Prostate gland (tissue), 2 donors: ENCODE measurements at regions not wholly inside any gene's neighbourhood (a gene's known extent, or its start where the extent isn't known, plus 50 kb on each side); places are given as distances from the start of the nearest gene placed in this dataset.

Source experiments
- DNase-seq: peaks from one replicate; pipeline ENCODE4 v3.0.0-alpha.2; 2019; ENCODE audit warnings: low spot score
- H3K27ac ChIP-seq, 2 donors: fragments of 200-600 bp; sonication (generic); 2 replicates each; pipeline ENCODE4 v1.5.1; 2017 to 2019
- H3K27me3 ChIP-seq: fragments of 200-600 bp; sonication (generic); replicated peaks from 2 replicates; pipeline ENCODE4 v1.5.1; 2019; ENCODE audit not compliant: insufficient read depth
- H3K36me3 ChIP-seq, 2 donors: fragments of 200-600 bp; sonication (generic); 1 replicate in 1 of 2; 2 replicates in 1 of 2; pipeline versions ENCODE4 v1.5.1 to v1.8.1; 2017 to 2019
- H3K4me1 ChIP-seq: fragments of 200-600 bp; sonication (generic); replicated peaks from 2 replicates; pipeline ENCODE4 v1.5.1; 2019
- H3K4me3 ChIP-seq, 2 donors: fragments of 200-600 bp; sonication (generic); 2 replicates each; pipeline ENCODE4 v1.5.1; 2017 to 2019
- H3K9me3 ChIP-seq: fragments of 200-600 bp; sonication (generic); 2 replicates; pipeline ENCODE4 v1.5.1; 2017
- POLR2A ChIP-seq: fragments of 450-650 bp; IDR thresholded peaks from one replicate; pipeline ENCODE4 v1.6.1; 2016; ENCODE audit warnings: antibody characterized with exemption, mild to moderate bottlenecking
- POLR2AphosphoS5 ChIP-seq: sonication (generic); formaldehyde crosslinking; IDR thresholded peaks from one replicate; pipeline ENCODE4 v1.6.1; 2017; ENCODE audit warnings: antibody characterized with exemption
- WGBS: methylation state at CpG from one replicate; pipeline ENCODE4 v1.1.5; 2018; 5-methylcytosine and 5-hydroxymethylcytosine counted together
- intact Hi-C: fragments of 100-400 bp; cut with DNase I; formaldehyde crosslinking; loops from one replicate; pipeline ENCODE4 v1.14.2; 2022
- TF ChIP-seq, protein P1 (sequence below), 4 experiments: fragments of 200-600 bp in 2 of 4; fragments of 450-650 bp in 2 of 4; sonication (generic) in 2 of 4; IDR thresholded peaks; 1 replicate in 3 of 4; 2 replicates in 1 of 4; pipeline ENCODE4 v1.5.1; 2016 to 2019; ENCODE audit warnings: antibody characterized with exemption in 4 of 4, mild to moderate bottlenecking in 2 of 4, moderate library complexity in 2 of 4

DNA sequence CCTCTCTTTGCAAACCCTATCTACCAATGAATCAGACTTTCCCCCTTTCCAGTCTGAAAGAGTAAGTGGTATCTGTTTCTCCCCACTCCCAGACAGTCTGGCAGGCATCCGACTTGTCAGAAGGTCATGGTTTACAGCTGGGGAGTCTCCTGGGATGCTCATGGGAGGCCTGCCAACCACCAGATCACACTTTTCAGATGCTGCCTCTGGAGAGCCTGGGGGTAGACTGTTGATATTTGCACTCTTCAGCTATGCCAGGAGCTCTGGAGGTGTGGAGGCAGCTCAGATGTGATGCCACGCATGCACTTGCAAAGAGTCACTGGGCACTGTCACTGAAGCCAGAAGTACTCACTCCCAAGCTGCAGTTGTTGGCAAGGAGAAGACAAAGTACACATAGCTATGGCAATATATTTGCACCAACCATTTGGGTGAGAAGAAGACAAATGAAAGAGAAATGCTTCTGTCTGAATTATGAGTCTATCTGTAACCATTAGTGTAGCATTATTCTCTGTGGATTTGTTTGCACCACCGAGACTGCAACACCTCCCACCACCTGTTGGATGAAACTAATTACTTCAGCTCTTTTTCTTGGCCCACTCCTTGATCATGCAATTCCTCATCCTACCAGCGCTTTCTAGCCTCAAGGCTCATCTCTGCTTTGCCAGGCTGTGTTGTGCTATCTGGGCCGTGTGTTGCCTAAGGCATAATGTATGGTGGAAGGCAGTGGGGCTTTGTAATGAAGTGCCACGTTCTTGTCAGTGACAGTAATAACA, 133.0 kb upstream of the SPAG17 start:
- Histone ChIP-seq H3K27me3 (no peaks in the 10 kb centered on the region), H3K36me3 (no peaks in the 10 kb centered on the region), H3K9me3 (no peaks in the 10 kb centered on the region), H3K27ac (no peak overlapping the region), H3K4me3 (no peak overlapping the region), H3K4me1 (no peaks in the 10 kb centered on the region)
- intact Hi-C loops, result no loop called here
- TF ChIP-seq, protein P1, sequence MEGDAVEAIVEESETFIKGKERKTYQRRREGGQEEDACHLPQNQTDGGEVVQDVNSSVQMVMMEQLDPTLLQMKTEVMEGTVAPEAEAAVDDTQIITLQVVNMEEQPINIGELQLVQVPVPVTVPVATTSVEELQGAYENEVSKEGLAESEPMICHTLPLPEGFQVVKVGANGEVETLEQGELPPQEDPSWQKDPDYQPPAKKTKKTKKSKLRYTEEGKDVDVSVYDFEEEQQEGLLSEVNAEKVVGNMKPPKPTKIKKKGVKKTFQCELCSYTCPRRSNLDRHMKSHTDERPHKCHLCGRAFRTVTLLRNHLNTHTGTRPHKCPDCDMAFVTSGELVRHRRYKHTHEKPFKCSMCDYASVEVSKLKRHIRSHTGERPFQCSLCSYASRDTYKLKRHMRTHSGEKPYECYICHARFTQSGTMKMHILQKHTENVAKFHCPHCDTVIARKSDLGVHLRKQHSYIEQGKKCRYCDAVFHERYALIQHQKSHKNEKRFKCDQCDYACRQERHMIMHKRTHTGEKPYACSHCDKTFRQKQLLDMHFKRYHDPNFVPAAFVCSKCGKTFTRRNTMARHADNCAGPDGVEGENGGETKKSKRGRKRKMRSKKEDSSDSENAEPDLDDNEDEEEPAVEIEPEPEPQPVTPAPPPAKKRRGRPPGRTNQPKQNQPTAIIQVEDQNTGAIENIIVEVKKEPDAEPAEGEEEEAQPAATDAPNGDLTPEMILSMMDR (IDR thresholded peaks at IDR 0.05), result no peak
- no peak for TF ChIP-seq POLR2AphosphoS5
- no peak for TF ChIP-seq POLR2A
- 67% methylated on average over 6 of the region's 6 CpGs for WGBS
- no peak for DNase-seq

DNA sequence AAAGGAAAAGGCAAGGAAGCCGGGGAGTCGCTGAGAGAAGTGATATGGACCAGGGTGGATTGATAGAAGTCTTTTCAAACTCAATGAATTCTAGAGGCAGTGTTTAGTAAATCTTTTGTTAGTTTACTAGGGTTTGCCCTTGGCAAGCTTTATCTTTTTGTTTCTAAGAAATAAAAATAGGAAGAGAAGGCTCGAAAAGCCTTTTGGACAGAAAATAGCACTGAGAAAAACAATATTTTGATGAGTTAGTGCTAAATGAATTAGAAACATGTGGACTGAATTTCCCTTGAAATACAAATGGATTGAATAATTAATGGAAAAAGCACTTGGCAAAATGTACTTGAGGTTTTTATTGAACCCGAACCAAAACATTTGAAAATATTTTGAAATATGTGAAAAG, 121.8 kb upstream of the SPAG17 start:
- intact Hi-C loops, result no loop called here
- Histone ChIP-seq H3K9me3 (no peaks in the 10 kb centered on the region), H3K4me3 (no peak overlapping the region), H3K27ac (no peak overlapping the region), H3K4me1 (no peaks in the 10 kb centered on the region), H3K27me3 (no peaks in the 10 kb centered on the region), H3K36me3 (no peaks in the 10 kb centered on the region)
- 89% methylated on average over 4 of the region's 4 CpGs for WGBS
- DNase-seq, result no peak
- no peak for TF ChIP-seq POLR2A
- TF ChIP-seq, protein P1 (IDR thresholded peaks at IDR 0.05), result no peak
- no peak for TF ChIP-seq POLR2AphosphoS5

DNA sequence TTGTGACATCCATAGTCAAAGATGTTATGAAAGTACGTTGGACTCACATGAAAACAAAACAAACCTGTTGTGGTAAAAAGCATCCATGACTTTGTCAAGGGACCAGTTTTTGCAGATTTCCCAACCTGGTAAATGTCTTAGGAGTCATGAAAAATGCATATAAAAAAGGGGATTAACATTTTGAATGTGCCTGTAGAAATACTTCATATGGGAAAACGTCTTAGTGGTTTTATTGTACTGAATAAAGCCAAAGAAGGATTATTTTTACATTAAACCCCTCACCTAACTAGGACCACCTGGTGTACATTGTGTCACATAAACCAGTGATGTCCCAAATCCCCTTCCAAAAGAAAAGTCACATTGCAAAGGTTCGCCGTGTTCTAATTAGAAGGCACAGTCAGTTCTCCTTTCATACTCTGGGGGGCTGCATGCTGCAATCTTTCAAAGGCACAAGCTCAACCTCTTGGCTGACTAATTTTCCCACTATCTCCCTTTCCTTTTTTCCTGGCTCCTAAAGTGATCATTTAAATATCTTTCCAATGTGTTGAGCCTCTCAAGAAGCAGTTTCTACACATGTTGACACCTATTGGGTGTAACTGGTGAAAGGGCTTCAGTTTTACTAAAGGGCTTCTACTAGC, 119.8 kb upstream of the SPAG17 start:
- intact Hi-C loops, result loop anchor here (5.0 kb wide), 1 partner anchor 682 kb away; the partner anchor contains the start of gene TBX15
- WGBS, result 35% methylated on average over 4 of the region's 4 CpGs
- Histone ChIP-seq H3K27me3 (no peaks in the 10 kb centered on the region), H3K27ac (no peak overlapping the region), H3K4me3 (no peak overlapping the region), H3K9me3 (no peaks in the 10 kb centered on the region), H3K36me3 (no peaks in the 10 kb centered on the region), H3K4me1 (no peaks in the 10 kb centered on the region)
- DNase-seq, result no peak
- TF ChIP-seq, protein P1 (IDR thresholded peaks at IDR 0.05), result no peak
- TF ChIP-seq POLR2AphosphoS5 (no peak), POLR2A (no peak)

DNA sequence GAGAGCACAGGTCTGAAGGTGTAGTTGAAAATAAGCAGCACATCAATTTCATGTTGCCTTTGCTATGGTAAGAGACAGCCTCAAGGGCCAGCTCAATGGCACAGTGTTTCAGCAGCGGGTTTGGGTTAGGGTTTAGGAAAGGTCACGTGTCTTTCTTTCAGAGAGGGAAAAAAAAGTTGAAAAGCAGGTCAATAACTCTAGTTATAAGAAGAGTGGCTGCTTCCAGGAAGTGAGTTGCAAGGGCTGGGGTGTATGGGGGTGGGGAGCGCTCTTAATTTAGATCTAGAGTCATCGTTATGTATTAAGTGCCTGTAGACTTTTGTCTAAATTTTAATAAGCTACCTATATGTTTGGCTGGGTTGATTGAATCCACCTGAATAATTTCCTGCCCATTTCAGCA, 118.5 kb upstream of the SPAG17 start:
- H3K4me1 ChIP-seq, result no peaks in the 10 kb centered on the region
- no peak overlapping the region for H3K27ac ChIP-seq
- H3K27me3 ChIP-seq, result no peaks in the 10 kb centered on the region
- intact Hi-C loops, result loop anchor here (5.0 kb wide), 1 partner anchor 684 kb away; the partner anchor contains the start of gene TBX15
- H3K4me3 ChIP-seq, result no peak overlapping the region
- WGBS, result 67% methylated on average over 4 of the region's 4 CpGs
- H3K36me3 ChIP-seq, result no peaks in the 10 kb centered on the region
- TF ChIP-seq POLR2AphosphoS5 (no peak), POLR2A (no peak)
- TF ChIP-seq, protein P1 (IDR thresholded peaks at IDR 0.05), result no peak
- no peak for DNase-seq
- H3K9me3 ChIP-seq, result no peaks in the 10 kb centered on the region
